Activated CD4-positive, alpha-beta T cell treated with anti-CD3 and anti-CD28 coated beads, Interleukin-2, amount 50 U/mL, for 48 hours (primary cell): ENCODE measurements at regions not wholly inside any gene's neighbourhood (a gene's known extent, or its start where the extent isn't known, plus 50 kb on each side); places are given as distances from the start of the nearest gene placed in this dataset.

ENCODE experiments used
- DNase-seq, 2 experiments: peaks; one replicate each; pipeline ENCODE4 v3.0.0-alpha.2; 2020

DNA sequence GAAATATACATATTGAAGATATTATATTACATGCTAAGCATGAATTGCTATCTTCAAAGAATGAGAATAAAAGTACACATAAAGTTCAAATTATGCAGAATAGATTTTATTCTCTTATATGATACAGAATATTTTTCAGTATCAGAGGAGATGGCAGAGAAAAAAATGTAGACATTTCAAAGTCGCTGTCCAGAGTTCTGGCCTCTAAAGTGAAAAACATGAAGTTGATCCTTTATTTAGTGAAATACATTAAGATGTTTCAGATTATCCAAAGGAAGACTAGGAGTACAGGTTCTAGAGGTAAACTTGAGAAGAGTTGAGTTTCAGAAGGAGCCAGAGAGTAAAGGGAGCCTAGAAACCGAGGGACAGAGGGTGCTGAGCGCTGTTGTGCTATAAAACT is 303.6 kb downstream of the UTP18 start:
- DNase-seq: no peak

DNA sequence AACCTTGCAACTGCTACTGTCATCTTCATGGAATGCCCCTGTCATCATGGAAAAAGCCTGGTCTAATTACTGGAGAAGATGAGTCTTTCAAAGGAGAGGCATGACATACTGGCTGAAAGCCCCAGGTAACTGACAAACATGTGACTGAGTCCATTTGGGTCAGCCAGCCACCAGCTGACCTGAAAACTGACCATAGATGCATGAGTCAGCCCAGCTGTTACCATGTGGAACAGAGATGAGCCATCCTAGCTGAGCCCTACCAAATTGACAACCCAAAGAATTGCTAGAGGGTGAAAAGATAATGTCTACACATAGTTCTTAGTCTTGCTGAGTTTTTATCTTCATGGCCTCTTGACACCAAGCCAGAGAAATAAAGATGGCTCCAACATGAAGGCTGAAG is 311.8 kb downstream of the UTP18 start:
- no peak for DNase-seq
